ENCODE measurements at regions not wholly inside any gene's neighbourhood (a gene's known extent, or its start where the extent isn't known, plus 50 kb on each side); places are given as distances from the start of the nearest gene placed in this dataset.

DNA sequence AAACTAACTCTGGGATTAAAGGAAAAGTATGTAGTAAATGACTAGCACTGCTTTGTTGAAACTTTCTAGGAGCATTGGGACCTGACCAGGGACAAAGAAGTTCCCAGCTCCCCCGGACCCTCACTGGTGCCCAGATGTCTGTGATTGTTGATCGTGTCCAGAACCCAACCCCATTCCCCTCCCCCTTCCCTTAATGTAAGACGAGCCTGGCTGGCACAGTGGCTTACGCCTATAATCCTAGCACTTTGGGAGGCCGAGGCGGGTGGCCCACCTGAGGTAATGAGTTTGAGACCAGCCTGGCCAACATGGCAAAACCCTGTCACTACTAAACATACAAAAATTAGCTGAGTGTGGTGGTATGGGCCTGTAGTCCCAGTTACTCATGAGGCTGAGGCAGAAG, 750.3 kb downstream of the CBLN4 start:
- no peaks in the 10 kb centered on the region for H3K27me3 ChIP-seq
- H3K9me3 ChIP-seq, result no peaks in the 10 kb centered on the region
- H3K27ac ChIP-seq, result no peak overlapping the region
- no peak for DNase-seq (ENCODE audit: extremely low spot score in 2 of 2)
- TF ChIP-seq POLR2AphosphoS5 (IDR thresholded peaks at IDR 0.05; ENCODE audit: insufficient read depth in 1 of 2, low read depth in 1 of 2), result no peak
- no peak for TF ChIP-seq POLR2A (IDR thresholded peaks at IDR 0.05)
- TF ChIP-seq, protein P1, sequence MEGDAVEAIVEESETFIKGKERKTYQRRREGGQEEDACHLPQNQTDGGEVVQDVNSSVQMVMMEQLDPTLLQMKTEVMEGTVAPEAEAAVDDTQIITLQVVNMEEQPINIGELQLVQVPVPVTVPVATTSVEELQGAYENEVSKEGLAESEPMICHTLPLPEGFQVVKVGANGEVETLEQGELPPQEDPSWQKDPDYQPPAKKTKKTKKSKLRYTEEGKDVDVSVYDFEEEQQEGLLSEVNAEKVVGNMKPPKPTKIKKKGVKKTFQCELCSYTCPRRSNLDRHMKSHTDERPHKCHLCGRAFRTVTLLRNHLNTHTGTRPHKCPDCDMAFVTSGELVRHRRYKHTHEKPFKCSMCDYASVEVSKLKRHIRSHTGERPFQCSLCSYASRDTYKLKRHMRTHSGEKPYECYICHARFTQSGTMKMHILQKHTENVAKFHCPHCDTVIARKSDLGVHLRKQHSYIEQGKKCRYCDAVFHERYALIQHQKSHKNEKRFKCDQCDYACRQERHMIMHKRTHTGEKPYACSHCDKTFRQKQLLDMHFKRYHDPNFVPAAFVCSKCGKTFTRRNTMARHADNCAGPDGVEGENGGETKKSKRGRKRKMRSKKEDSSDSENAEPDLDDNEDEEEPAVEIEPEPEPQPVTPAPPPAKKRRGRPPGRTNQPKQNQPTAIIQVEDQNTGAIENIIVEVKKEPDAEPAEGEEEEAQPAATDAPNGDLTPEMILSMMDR (IDR thresholded peaks at IDR 0.05), result no peak
- no peaks in the 10 kb centered on the region for H3K36me3 ChIP-seq
- no peaks in the 10 kb centered on the region for H3K4me1 ChIP-seq
- intact Hi-C loops (cut with DNase I), result no loop called here
- no peak overlapping the region for H3K4me3 ChIP-seq

DNA sequence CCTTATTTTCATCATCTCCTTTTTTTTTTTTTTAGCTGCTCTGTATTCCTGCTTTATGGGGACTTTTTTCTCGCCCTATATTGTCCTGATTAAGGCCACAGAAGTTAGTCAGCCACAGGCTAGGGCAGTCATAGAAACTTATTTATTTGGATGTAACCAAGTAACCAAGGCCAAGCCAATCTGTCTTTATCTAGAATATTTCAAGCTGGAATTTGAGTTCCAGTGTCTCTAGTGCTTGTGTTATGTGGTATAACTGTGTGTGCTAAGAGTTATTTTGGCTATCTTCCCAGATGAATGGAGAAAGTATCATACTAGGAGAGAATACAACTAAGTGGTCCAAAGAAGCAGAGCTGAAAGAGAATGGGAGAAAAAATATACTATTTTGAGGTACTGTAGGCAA, 751.5 kb downstream of the CBLN4 start:
- no peak overlapping the region for H3K27ac ChIP-seq
- intact Hi-C loops (cut with DNase I), result no loop called here

DNA sequence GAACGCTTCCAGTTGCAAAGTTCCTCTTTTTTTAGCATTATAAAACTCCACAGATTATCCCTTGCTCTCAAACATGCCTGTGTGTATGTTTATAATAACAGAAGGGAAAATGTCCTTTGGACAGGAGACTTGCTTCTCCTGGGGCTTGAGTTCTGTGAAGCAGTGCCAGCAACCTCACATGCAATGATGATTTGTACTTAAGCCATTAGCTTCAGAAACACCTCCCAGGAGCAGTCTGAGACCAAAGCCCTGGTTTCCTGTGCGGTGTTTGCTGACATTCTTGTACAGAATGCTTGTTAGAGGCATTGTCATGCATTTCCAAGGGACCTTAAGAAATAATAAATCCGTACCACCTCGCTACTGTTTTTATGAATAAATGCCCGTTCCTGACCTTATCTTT, 752.8 kb downstream of the CBLN4 start:
- Histone ChIP-seq H3K4me3 (no peak overlapping the region), H3K27me3 (no peaks in the 10 kb centered on the region), H3K4me1 (no peaks in the 10 kb centered on the region), H3K9me3 (no peaks in the 10 kb centered on the region), H3K27ac (no peak overlapping the region), H3K36me3 (no peaks in the 10 kb centered on the region)
- no peak for DNase-seq (ENCODE audit: extremely low spot score in 2 of 2)
- no peak for TF ChIP-seq POLR2A (IDR thresholded peaks at IDR 0.05)
- TF ChIP-seq, protein P1 (IDR thresholded peaks at IDR 0.05), result no peak
- intact Hi-C loops (cut with DNase I), result no loop called here

More for the DNA sequence above, 751.5 kb downstream of the CBLN4 start:
- Histone ChIP-seq H3K27me3 (no peaks in the 10 kb centered on the region), H3K9me3 (no peaks in the 10 kb centered on the region), H3K36me3 (no peaks in the 10 kb centered on the region), H3K4me3 (no peak overlapping the region), H3K4me1 (no peaks in the 10 kb centered on the region)
- DNase-seq (ENCODE audit: extremely low spot score in 2 of 2), result no peak
- TF ChIP-seq, protein P1 (IDR thresholded peaks at IDR 0.05), result no peak
- TF ChIP-seq POLR2A (IDR thresholded peaks at IDR 0.05) (no peak), POLR2AphosphoS5 (IDR thresholded peaks at IDR 0.05; ENCODE audit: insufficient read depth in 1 of 2, low read depth in 1 of 2) (no peak)

DNA sequence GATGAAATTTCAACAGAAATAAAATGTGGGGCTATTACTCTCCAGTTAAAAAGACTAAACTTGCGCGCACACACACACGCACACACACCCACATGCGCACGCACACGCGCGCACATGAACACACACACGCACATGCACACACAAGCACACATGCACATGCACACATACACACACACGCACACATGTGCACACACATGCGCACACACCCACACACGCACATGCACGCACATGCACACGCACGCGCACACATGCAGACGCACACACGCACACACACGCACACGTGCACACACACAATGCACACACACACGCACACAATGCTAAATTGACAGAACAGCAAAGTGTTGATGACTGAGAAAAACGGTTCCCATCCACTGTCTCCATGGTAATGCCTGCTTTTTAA, 754.1 kb downstream of the CBLN4 start:
- Histone ChIP-seq H3K36me3 (no peaks in the 10 kb centered on the region), H3K27ac (no peak overlapping the region), H3K4me3 (no peak overlapping the region), H3K4me1 (no peaks in the 10 kb centered on the region), H3K27me3 (no peaks in the 10 kb centered on the region), H3K9me3 (no peaks in the 10 kb centered on the region)
- intact Hi-C loops (cut with DNase I), result no loop called here
- no peak for DNase-seq (ENCODE audit: extremely low spot score in 2 of 2)
- TF ChIP-seq, protein P1 (IDR thresholded peaks at IDR 0.05), result no peak
- TF ChIP-seq POLR2AphosphoS5 (IDR thresholded peaks at IDR 0.05; ENCODE audit: insufficient read depth in 1 of 2, low read depth in 1 of 2) (no peak), POLR2A (IDR thresholded peaks at IDR 0.05) (no peak)

DNA sequence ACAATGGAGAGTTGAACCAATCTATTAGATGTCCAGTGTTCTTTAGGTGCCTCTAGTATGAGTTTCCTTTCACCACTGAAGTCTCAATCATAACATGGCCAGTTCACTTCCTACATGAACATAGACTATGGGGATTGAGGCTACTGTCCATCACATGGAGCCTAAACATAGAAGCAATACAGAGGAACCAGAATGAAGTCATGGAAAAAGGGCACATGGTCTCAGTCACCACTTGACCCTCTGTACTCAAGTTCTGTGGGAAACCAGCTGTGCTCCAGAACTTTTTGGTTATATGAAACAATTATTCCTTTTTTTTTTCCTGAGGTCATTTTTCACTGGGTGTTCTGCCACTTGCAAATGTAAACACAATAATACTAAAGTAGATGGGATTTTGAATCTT, 762.5 kb downstream of the CBLN4 start:
- no peaks in the 10 kb centered on the region for H3K9me3 ChIP-seq
- no peaks in the 10 kb centered on the region for H3K36me3 ChIP-seq
- no peak for DNase-seq (ENCODE audit: extremely low spot score in 2 of 2)
- TF ChIP-seq POLR2AphosphoS5 (IDR thresholded peaks at IDR 0.05; ENCODE audit: insufficient read depth in 1 of 2, low read depth in 1 of 2) (no peak), POLR2A (IDR thresholded peaks at IDR 0.05) (no peak)
- TF ChIP-seq, protein P1 (IDR thresholded peaks at IDR 0.05), result no peak
- no peak overlapping the region for H3K27ac ChIP-seq
- H3K27me3 ChIP-seq, result no peaks in the 10 kb centered on the region
- no peaks in the 10 kb centered on the region for H3K4me1 ChIP-seq
- no peak overlapping the region for H3K4me3 ChIP-seq
- intact Hi-C loops (cut with DNase I), result loop anchor here (5.0 kb wide), 1 partner anchor 1634 kb away; no protein-coding TSS in a partner anchor

Measured in vagina (tissue), 2 donors.